Sigmoid colon (tissue), 6 donors: ENCODE measurements at regions not wholly inside any gene's neighbourhood (a gene's known extent, or its start where the extent isn't known, plus 50 kb on each side); places are given as distances from the start of the nearest gene placed in this dataset.
A peak's percentile ranks its signal among the peaks of the same experiment; 100 is the strongest.
"Not testable (repeated sequence)": the region's sequence is repeated elsewhere in the genome, so short reads cannot be mapped to it uniquely, and the experiment has no call there.

Experiments used
- DNase-seq: peaks from one replicate; pipeline ENCODE4 v3.0.0-alpha.2; 2019
- H3K27ac ChIP-seq, 4 donors: fragments of 200-600 bp; sonication (generic); one replicate each; pipeline ENCODE4 v1.5.1; 2016 to 2019; ENCODE audit warnings: mild to moderate bottlenecking in 1 of 4
- H3K27me3 ChIP-seq, 3 donors: fragments of 200-600 bp; sonication (generic); one replicate each; pipeline ENCODE4 v1.5.1; 2019; ENCODE audit warnings: mild to moderate bottlenecking in 1 of 3
- H3K36me3 ChIP-seq, 4 donors: fragments of 200-600 bp; sonication (generic); one replicate each; pipeline ENCODE4 v1.5.1; 2016 to 2019
- H3K4me1 ChIP-seq, 4 donors: fragments of 200-600 bp; sonication (generic); one replicate each; pipeline ENCODE4 v1.5.1; 2017 to 2019
- H3K4me3 ChIP-seq, 4 donors: fragments of 200-600 bp; sonication (generic); one replicate each; pipeline ENCODE4 v1.5.1; 2017 to 2019; ENCODE audit warnings: mild to moderate bottlenecking in 2 of 4, moderate library complexity in 1 of 4
- H3K9me3 ChIP-seq, 4 donors: fragments of 200-600 bp in 3 of 4; sonication (generic) in 3 of 4; one replicate each; pipeline versions ENCODE4 v1.5.1 to v1.6.1; 2013 to 2019
- EP300 ChIP-seq, 4 donors: sonication (generic); formaldehyde crosslinking; IDR thresholded peaks; one replicate each; pipeline ENCODE4 v1.6.1; 2017; ENCODE audit warnings: antibody characterized with exemption in 4 of 4
- POLR2A ChIP-seq, 2 donors: fragments of 450-650 bp; IDR thresholded peaks; one replicate each; pipeline ENCODE4 v1.6.1; 2016; ENCODE audit warnings: antibody characterized with exemption in 2 of 2, mild to moderate bottlenecking in 2 of 2, moderate library complexity in 2 of 2
- POLR2AphosphoS5 ChIP-seq, 4 donors: sonication (generic); formaldehyde crosslinking; IDR thresholded peaks; one replicate each; pipeline ENCODE4 v1.6.1; 2017; ENCODE audit warnings: antibody characterized with exemption in 4 of 4
- WGBS, 2 donors: extraction: QIAGEN DNeasy Blood & Tissue Kit; methylation state at CpG; one replicate each; pipeline ENCODE4 v1.1.7; 2013; 5-methylcytosine and 5-hydroxymethylcytosine counted together
- intact Hi-C: fragments of 100-400 bp; cut with DNase I; formaldehyde crosslinking; loops from one replicate; pipeline ENCODE4 v1.15.1; 2023
- TF ChIP-seq, protein P1 (sequence below), 4 experiments: fragments of 450-650 bp in 3 of 4; fragments of 200-600 bp in 1 of 4; IDR thresholded peaks; one replicate each; pipeline ENCODE4 v1.5.1; 2016 to 2019; ENCODE audit warnings: antibody characterized with exemption in 4 of 4, mild to moderate bottlenecking in 3 of 4, moderate library complexity in 2 of 4
- donor health status: healthy with polysubstance abuse.
- donor health status: healthy.

DNA sequence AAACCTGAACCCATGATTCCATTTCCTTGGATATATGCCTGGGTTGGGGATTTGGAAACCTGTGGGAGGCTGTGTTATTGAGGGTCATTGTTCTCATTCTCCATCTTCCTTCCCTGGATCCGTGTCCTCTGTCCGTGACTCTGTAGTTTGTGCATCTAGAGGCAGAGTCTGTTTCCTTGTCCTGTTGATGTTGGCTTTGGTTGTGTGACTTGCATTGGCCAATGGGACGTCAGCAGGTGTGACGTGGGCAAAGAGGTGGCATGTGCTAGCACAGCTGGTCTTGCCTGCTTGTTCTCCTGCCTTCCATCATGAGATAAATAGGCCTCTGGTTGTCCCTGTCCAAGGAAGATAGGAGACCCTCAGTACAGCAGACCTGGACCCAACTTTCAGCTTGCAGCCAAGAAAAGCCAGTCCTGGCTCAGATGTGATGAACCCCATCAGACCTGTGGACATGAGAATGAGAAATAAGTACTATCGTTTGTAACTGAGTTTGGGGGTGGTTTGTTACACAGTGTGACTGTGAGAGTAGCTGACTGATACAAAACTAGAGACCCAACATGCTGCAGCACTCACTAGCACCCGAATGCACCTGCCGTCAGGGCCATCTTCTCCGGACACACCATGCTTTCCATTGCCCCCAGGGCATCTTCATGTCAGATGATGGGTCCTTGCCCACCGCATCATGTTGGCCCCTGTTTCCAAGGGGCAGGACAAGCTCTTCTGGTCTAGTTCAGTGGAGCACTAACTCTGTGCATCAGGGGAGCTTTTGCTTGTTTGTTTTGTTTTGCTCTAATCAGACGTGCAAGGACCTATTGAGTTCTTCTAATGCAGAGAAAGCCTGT, 195.3 kb upstream of the SULF2 start:
- Histone ChIP-seq H3K27ac (no peak overlapping the region), H3K9me3 (no peaks in the 10 kb centered on the region), H3K4me1 (peaks cover 0 to 32% (median 13%) of the 10 kb centered on the region in 4 donors), H3K27me3 (no peaks in the 10 kb centered on the region), H3K36me3 (no peaks in the 10 kb centered on the region), H3K4me3 (no peak overlapping the region)
- TF ChIP-seq, protein P1, sequence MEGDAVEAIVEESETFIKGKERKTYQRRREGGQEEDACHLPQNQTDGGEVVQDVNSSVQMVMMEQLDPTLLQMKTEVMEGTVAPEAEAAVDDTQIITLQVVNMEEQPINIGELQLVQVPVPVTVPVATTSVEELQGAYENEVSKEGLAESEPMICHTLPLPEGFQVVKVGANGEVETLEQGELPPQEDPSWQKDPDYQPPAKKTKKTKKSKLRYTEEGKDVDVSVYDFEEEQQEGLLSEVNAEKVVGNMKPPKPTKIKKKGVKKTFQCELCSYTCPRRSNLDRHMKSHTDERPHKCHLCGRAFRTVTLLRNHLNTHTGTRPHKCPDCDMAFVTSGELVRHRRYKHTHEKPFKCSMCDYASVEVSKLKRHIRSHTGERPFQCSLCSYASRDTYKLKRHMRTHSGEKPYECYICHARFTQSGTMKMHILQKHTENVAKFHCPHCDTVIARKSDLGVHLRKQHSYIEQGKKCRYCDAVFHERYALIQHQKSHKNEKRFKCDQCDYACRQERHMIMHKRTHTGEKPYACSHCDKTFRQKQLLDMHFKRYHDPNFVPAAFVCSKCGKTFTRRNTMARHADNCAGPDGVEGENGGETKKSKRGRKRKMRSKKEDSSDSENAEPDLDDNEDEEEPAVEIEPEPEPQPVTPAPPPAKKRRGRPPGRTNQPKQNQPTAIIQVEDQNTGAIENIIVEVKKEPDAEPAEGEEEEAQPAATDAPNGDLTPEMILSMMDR (IDR thresholded peaks at IDR 0.05) = no peak
- TF ChIP-seq POLR2AphosphoS5 (IDR thresholded peaks at IDR 0.05) = no peak
- TF ChIP-seq POLR2A (IDR thresholded peaks at IDR 0.05) = no peak
- no peak for TF ChIP-seq EP300 (IDR thresholded peaks at IDR 0.05)
- intact Hi-C loops = no loop called here
- no peak for DNase-seq
- WGBS, 2 donors = 87 to 92% methylated on average over 10 of the region's 10 CpGs

DNA sequence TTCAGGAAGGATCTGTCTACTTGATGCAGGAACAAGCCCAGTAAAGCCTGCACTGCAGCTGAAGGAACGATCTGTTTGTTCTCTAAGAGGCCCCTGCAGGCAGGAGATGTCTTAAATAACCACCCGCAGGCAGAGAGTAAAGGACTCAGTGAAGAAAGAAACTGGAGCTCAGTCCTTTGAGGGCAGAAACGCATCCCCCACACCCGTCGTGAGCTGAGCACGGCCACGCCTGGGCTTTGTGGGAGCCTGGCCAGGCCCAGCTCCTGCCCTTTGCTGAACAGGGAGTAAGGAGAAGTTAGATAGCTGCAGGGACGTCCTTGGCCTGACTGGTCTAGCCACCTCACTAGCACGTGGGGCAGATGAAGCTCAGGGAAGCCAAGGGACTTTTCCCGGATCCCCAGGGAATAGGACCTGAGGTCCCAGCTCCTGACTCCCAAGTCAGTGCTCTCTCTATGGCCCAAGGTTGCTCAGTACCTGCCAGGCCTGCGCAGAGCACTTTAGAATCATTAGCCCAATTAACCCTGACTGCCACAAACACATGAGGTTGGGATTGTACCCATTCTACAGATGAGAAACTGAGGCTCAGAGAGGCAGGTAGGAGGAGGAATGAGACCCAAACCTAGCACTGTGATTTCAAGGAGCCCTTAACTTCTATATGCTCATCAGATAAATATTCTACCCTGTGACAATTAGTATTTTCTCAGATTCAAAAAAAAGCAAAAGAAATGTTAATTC, 194.2 kb upstream of the SULF2 start:
- WGBS, 2 donors = 23 to 53% methylated on average over 11 of the region's 11 CpGs
- Histone ChIP-seq H3K27ac (peak overlapping the region in 2 of 4 donors; percentile 34 to 47), H3K4me1 (peaks cover 0 to 25% (median 7%) of the 10 kb centered on the region in 4 donors)
- H3K27me3 ChIP-seq, H3K9me3 ChIP-seq, H3K36me3 ChIP-seq, DNase-seq, H3K4me3 ChIP-seq: not testable (repeated sequence)
- intact Hi-C loops = loop anchor here (5.0 kb wide), 1 partner anchor 633 kb away; no protein-coding TSS in a partner anchor

DNA sequence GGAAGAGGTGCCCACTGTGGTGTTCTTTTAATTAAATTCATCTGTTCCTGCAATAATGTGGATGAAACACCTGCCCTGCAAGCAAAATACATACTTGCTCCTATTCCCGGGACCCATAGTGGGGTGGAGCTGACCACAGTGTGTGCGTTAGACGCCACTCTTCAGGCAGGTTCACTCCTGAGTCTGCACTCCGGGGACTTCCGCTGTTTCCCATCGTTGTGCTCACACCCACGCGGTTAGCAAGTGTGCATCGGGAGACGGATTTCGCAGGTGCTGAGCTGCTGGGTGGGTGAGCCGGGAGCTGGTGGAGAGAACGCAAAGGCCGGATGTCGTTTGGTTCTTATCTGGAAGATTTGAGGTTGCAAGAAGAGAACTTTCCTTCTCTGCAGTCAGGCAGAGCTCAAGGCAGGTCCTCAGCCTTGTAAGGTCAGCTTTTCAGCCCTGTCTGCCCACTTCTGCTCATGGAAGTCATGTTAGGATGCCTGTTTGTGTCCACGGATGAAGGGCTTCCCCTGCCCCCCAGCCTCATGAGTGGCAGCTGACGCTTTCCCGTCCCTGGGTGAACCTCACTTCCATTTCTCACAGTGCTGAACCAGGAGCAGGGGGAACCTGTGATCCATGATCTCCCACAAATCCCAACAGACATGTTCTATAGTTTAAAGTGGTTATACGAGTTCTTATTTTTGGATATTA, 193.3 kb upstream of the SULF2 start:
- WGBS, 2 donors = 79 to 84% methylated on average over 5 of the region's 19 CpGs
- not testable (repeated sequence) for H3K9me3 ChIP-seq, DNase-seq, H3K4me3 ChIP-seq, H3K36me3 ChIP-seq, H3K27me3 ChIP-seq
- H3K27ac ChIP-seq = peak overlapping the region in 2 of 4 donors; percentile 34 to 47
- intact Hi-C loops = loop anchor here (5.0 kb wide), 1 partner anchor 634 kb away; no protein-coding TSS in a partner anchor
- H3K4me1 ChIP-seq = peaks cover 0 to 25% (median 7%) of the 10 kb centered on the region in 4 donors

DNA sequence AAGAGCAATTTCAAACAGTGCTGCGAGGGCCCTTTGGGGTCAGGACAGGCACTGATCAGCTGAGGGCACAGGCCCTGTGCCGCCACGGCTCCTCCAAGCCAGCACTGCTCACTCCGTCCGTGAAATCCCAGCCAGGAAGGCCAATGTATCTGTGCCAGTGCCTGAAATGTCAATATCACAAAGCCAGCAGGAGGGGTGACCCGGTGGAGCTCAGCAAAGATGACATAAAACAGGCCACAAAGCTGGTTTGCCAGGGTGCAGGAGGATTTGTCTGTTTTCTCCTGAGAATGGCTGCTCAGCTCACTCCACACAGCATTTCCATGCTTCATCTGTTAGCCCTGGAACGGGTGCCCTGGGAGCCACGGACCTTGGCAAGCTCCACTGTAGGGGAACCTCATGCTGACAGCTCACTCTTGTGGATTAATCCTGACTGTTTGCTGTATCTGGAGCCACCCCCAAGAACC, 192.5 kb upstream of the SULF2 start:
- H3K27me3 ChIP-seq, DNase-seq, H3K9me3 ChIP-seq, H3K36me3 ChIP-seq: not testable (repeated sequence)
- Histone ChIP-seq H3K27ac (peak overlapping the region; percentile 61 to 68 (median 65)), H3K4me3 (peak overlapping the region in 1 of 4 donors; percentile 12), H3K4me1 (peaks cover 0 to 25% (median 7%) of the 10 kb centered on the region in 4 donors)
- intact Hi-C loops = loop anchor here (5.0 kb wide), 1 partner anchor 634 kb away; no protein-coding TSS in a partner anchor
- 73% methylated on average over 8 of the region's 8 CpGs for WGBS, 2 donors

DNA sequence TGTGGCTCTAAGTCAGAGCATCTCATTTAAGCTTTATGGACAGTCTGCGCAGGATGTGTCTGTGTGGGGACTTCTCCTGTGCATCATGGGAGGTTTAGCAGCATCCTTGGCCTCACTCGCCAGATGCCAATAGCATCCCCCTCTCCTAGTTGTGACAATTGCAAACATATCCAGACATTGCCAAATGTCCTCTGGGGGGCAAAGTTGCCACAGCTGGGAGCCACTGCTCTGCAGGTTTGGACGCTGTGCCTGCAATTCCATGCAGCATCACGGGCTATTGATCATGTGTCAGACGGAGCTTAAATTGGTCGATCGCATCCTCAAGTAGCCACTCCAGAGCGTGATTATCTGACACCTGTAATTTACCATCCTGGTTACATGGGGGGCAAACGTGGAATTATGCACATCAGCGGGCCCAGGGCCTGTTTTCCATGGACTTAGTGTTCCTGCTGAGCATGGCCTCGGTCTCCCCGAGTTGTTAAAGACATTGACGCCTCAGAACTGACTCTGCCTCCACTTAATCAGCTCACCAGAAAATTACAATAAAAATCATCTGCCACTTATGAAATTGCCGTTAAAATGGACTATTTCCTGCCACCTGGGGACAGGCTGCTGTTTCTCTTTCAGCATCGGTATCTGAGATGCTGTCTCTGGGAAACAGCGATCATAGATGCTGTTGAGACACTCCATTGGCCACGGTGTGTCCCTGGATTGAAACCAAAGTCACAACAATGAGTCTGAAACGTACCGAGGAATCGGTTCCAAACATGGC, 191.9 kb upstream of the SULF2 start:
- not testable (repeated sequence) for H3K9me3 ChIP-seq, H3K27me3 ChIP-seq, H3K36me3 ChIP-seq, DNase-seq
- intact Hi-C loops = loop anchor here (5.0 kb wide), 1 partner anchor 635 kb away; no protein-coding TSS in a partner anchor
- WGBS, 2 donors = 81 to 84% methylated on average over 20 of the region's 20 CpGs
- peaks cover 0 to 25% (median 7%) of the 10 kb centered on the region in 4 donors for H3K4me1 ChIP-seq
- H3K27ac ChIP-seq = peak overlapping the region; percentile 61 to 68 (median 65)
- peak overlapping the region in 1 of 4 donors; percentile 12 for H3K4me3 ChIP-seq

DNA sequence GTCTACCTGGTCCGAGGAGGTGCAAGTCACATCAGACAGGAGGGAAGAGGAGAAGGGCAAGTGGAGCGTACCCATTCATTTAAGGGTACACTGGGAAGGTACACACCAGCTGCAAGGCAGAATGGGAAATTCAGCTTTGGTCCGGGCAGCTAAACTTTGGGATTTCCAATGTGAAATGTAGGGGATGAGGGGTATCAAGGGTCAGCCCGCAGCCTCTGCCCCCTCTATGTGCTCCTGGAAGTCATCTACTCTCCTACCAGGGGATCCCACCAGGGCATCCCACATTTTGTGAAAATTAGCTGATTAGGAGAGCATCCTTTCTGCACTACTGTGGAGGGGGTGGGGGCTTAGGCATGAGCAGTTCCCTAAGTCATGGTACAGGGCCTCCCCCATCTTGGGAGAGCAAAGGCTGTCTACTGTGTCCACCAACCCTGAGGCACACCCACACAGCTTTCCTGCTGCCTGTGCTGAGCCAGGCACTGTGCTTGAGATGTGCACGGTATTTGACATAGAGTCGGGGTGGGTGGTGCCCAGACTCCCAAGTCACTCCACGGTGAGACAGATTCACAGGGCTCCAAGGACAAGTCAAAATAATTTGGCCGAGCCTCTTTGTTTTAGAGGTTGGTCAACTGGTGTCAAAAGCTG, 189.1 kb upstream of the SULF2 start:
- 75 to 90% methylated on average over 8 of the region's 8 CpGs for WGBS, 2 donors
- H3K9me3 ChIP-seq = no peaks in the 10 kb centered on the region
- intact Hi-C loops = no loop called here
- no peak overlapping the region for H3K4me3 ChIP-seq
- H3K27ac ChIP-seq = peak overlapping the region in 1 of 4 donors; percentile 56
- peaks cover 0 to 21% (median 7%) of the 10 kb centered on the region in 4 donors for H3K4me1 ChIP-seq
- no peaks in the 10 kb centered on the region for H3K27me3 ChIP-seq
- TF ChIP-seq POLR2AphosphoS5 (IDR thresholded peaks at IDR 0.05) (no peak), EP300 (IDR thresholded peaks at IDR 0.05) (no peak), POLR2A (IDR thresholded peaks at IDR 0.05) (no peak)
- TF ChIP-seq, protein P1 (IDR thresholded peaks at IDR 0.05) = no peak
- H3K36me3 ChIP-seq = no peaks in the 10 kb centered on the region
- DNase-seq = no peak
